Liver (tissue), 8 donors: ENCODE measurements at regions not wholly inside any gene's neighbourhood (a gene's known extent, or its start where the extent isn't known, plus 50 kb on each side); places are given as distances from the start of the nearest gene placed in this dataset.

Experiments used
- DNase-seq: peaks from one replicate; pipeline ENCODE4 v3.0.0-alpha.2; 2017; ENCODE audit warnings: low spot score
- H3K27ac ChIP-seq, 2 donors: one replicate each; pipeline ENCODE4 v1.7.0; 2013; ENCODE audit warnings: inconsistent platforms in 2 of 2, low read length in 2 of 2, control low read depth in 1 of 2, low read depth in 1 of 2, mild to moderate bottlenecking in 1 of 2
- H3K27me3 ChIP-seq, 4 donors: one replicate each; pipeline versions ENCODE4 v1.6.1 to v1.7.0; 2013; ENCODE audit warnings: low read length in 3 of 4, inconsistent platforms in 1 of 4, mild to moderate bottlenecking in 1 of 4, moderate library complexity in 1 of 4; ENCODE audit not compliant: control insufficient read depth in 4 of 4, insufficient read depth in 4 of 4
- H3K36me3 ChIP-seq, 4 donors: one replicate each; pipeline versions ENCODE4 v1.6.1 to v1.7.0; 2013; ENCODE audit warnings: low read length in 3 of 4, mild to moderate bottlenecking in 3 of 4, low read depth in 1 of 4, moderate library complexity in 1 of 4; ENCODE audit not compliant: control insufficient read depth in 4 of 4, insufficient read depth in 3 of 4
- H3K4me1 ChIP-seq, 4 donors: one replicate each; pipeline versions ENCODE4 v1.6.1 to v1.7.0; 2013; ENCODE audit warnings: low read length in 3 of 4, mild to moderate bottlenecking in 3 of 4, moderate library complexity in 1 of 4; ENCODE audit not compliant: control insufficient read depth in 4 of 4, insufficient read depth in 4 of 4
- H3K4me3 ChIP-seq, 3 donors: one replicate each; pipeline versions ENCODE4 v1.6.1 to v1.7.0; 2013; ENCODE audit warnings: low read length in 3 of 3, control low read depth in 1 of 3, low read depth in 1 of 3, mild to moderate bottlenecking in 1 of 3
- H3K9ac ChIP-seq, 2 donors: one replicate each; pipeline ENCODE4 v1.7.0; 2013; ENCODE audit warnings: low read length in 2 of 2, mild to moderate bottlenecking in 2 of 2, moderate library complexity in 2 of 2, control low read depth in 1 of 2, low read depth in 1 of 2
- H3K9me3 ChIP-seq, 4 donors: one replicate each; pipeline versions ENCODE4 v1.6.1 to v1.7.0; 2013; ENCODE audit warnings: low read length in 3 of 4; ENCODE audit not compliant: control insufficient read depth in 4 of 4
- ATF3 ChIP-seq: IDR thresholded peaks from 2 replicates; pipeline ENCODE4 v1.6.1; 2016; ENCODE audit warnings: antibody characterized with exemption
- EGR1 ChIP-seq, 2 donors: IDR thresholded peaks; 2 replicates each; pipeline ENCODE4 v1.6.1; 2016 to 2018; ENCODE audit warnings: antibody characterized with exemption in 2 of 2, low read depth in 2 of 2
- FOXA1 ChIP-seq: IDR thresholded peaks from 2 replicates; pipeline ENCODE4 v1.6.1; 2016; ENCODE audit warnings: antibody characterized with exemption
- FOXA2 ChIP-seq: IDR thresholded peaks from 2 replicates; pipeline ENCODE4 v1.6.1; 2016; ENCODE audit warnings: antibody characterized with exemption
- HNF4A ChIP-seq, 2 donors: conservative IDR thresholded peaks; 2 replicates each; pipeline ENCODE4 v1.6.1; 2016; ENCODE audit warnings: antibody characterized with exemption in 2 of 2, mild to moderate bottlenecking in 2 of 2
- HNF4G ChIP-seq: IDR thresholded peaks from 2 replicates; pipeline ENCODE4 v1.6.1; 2016; ENCODE audit warnings: antibody characterized with exemption
- JUND ChIP-seq, 2 donors: IDR thresholded peaks; 2 replicates each; pipeline ENCODE4 v1.6.1; 2016; ENCODE audit warnings: antibody characterized with exemption in 2 of 2
- NR2F2 ChIP-seq: IDR thresholded peaks from 2 replicates; pipeline ENCODE4 v1.6.1; 2016; ENCODE audit warnings: antibody characterized with exemption
- RAD21 ChIP-seq, 2 donors: IDR thresholded peaks; 2 replicates each; pipeline ENCODE4 v1.6.1; 2016; ENCODE audit warnings: antibody characterized with exemption in 2 of 2, mild to moderate bottlenecking in 2 of 2
- REST ChIP-seq: IDR thresholded peaks from 2 replicates; pipeline ENCODE4 v1.6.1; 2016; ENCODE audit warnings: antibody characterized with exemption, mild to moderate bottlenecking
- RXRA ChIP-seq, 2 donors: IDR thresholded peaks; 2 replicates each; pipeline ENCODE4 v1.6.1; 2017 to 2018; ENCODE audit warnings: antibody characterized with exemption in 2 of 2, mild to moderate bottlenecking in 1 of 2
- SP1 ChIP-seq: IDR thresholded peaks from 2 replicates; pipeline ENCODE4 v1.6.1; 2018; ENCODE audit warnings: antibody characterized with exemption, mild to moderate bottlenecking
- TAF1 ChIP-seq: conservative IDR thresholded peaks from 2 replicates; pipeline ENCODE4 v1.6.1; 2016; ENCODE audit warnings: antibody characterized with exemption, mild to moderate bottlenecking
- YY1 ChIP-seq: IDR thresholded peaks from 2 replicates; pipeline ENCODE4 v1.6.1; 2016; ENCODE audit warnings: antibody characterized with exemption, mild to moderate bottlenecking
- ZBTB33 ChIP-seq: IDR thresholded peaks from 2 replicates; pipeline ENCODE4 v1.6.1; 2016; ENCODE audit warnings: antibody characterized with exemption
- WGBS: extraction: QIAGEN DNeasy Blood & Tissue Kit; methylation state at CpG from one replicate; pipeline ENCODE4 v1.1.7; 2013; 5-methylcytosine and 5-hydroxymethylcytosine counted together
- TF ChIP-seq, protein P1 (sequence below): fragments of 150-350 bp; IDR thresholded peaks from 2 replicates; pipeline ENCODE4 v1.5.1; 2017; ENCODE audit warnings: improper control_type of control experiment, low read depth, low read length; ENCODE audit not compliant: missing input control
- donor health status: healthy.
- donor health status: healthy.
- donor health status: healthy.
- donor health status: healthy.
- donor health status: healthy.

GRCh38 chr10:64011912-64012714, 490.9 kb downstream of the REEP3 start:
- DNase-seq: no peak
- H3K27me3 ChIP-seq: no peaks in the 10 kb centered on the region
- no peak overlapping the region for H3K4me3 ChIP-seq
- H3K9me3 ChIP-seq: peaks cover 0 to 3% (median 0%) of the 10 kb centered on the region in 4 donors
- no peak overlapping the region for H3K9ac ChIP-seq
- no peak overlapping the region for H3K27ac ChIP-seq
- no peaks in the 10 kb centered on the region for H3K36me3 ChIP-seq
- H3K4me1 ChIP-seq: no peaks in the 10 kb centered on the region
- 62% methylated on average over 7 of the region's 7 CpGs for WGBS
- no peak for TF ChIP-seq HNF4A (conservative IDR thresholded peaks at IDR 0.05)
- no peak for TF ChIP-seq RAD21 (IDR thresholded peaks at IDR 0.05)
- no peak for TF ChIP-seq FOXA1
- TF ChIP-seq YY1: no peak
- no peak for TF ChIP-seq FOXA2
- no peak for TF ChIP-seq NR2F2
- no peak for TF ChIP-seq RXRA (IDR thresholded peaks at IDR 0.05)
- TF ChIP-seq, protein P1, sequence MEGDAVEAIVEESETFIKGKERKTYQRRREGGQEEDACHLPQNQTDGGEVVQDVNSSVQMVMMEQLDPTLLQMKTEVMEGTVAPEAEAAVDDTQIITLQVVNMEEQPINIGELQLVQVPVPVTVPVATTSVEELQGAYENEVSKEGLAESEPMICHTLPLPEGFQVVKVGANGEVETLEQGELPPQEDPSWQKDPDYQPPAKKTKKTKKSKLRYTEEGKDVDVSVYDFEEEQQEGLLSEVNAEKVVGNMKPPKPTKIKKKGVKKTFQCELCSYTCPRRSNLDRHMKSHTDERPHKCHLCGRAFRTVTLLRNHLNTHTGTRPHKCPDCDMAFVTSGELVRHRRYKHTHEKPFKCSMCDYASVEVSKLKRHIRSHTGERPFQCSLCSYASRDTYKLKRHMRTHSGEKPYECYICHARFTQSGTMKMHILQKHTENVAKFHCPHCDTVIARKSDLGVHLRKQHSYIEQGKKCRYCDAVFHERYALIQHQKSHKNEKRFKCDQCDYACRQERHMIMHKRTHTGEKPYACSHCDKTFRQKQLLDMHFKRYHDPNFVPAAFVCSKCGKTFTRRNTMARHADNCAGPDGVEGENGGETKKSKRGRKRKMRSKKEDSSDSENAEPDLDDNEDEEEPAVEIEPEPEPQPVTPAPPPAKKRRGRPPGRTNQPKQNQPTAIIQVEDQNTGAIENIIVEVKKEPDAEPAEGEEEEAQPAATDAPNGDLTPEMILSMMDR: no peak

DNA sequence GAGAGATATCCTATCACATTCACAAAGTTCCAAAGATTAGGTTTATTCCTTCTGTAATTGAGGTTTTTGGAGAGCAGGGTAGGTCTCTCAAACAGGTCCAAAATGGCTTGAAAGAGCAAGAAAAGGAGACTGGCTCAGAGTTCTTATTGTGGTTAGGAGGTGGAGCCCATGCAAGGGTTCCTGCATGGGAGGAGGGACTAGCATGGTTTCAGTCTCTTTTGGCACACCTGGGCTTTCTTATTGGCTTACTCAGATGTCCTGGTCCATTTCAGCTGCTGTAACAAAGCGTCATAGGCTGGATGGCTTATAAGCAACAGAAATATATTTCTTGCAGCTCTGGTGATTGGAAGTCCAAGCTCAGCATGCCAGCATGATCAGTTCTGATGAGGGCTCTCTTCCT, 493.1 kb downstream of the REEP3 start:
- 81% methylated on average over 1 of the region's 1 CpG for WGBS
- Histone ChIP-seq H3K27ac (no peak overlapping the region), H3K27me3 (no peaks in the 10 kb centered on the region), H3K9me3 (peaks cover 0 to 3% (median 0%) of the 10 kb centered on the region in 4 donors), H3K36me3 (no peaks in the 10 kb centered on the region), H3K4me1 (no peaks in the 10 kb centered on the region), H3K4me3 (no peak overlapping the region), H3K9ac (no peak overlapping the region)
- no peak for DNase-seq
- no peak for TF ChIP-seq RAD21 (IDR thresholded peaks at IDR 0.05)
- TF ChIP-seq, protein P1: no peak
- TF ChIP-seq FOXA1: no peak
- TF ChIP-seq YY1: no peak
- no peak for TF ChIP-seq HNF4G
- no peak for TF ChIP-seq SP1
- no peak for TF ChIP-seq NR2F2
- TF ChIP-seq ZBTB33: no peak
- no peak for TF ChIP-seq RXRA (IDR thresholded peaks at IDR 0.05)
- no peak for TF ChIP-seq REST
- no peak for TF ChIP-seq TAF1
- no peak for TF ChIP-seq ATF3
- no peak for TF ChIP-seq JUND (IDR thresholded peaks at IDR 0.05)
- TF ChIP-seq EGR1 (IDR thresholded peaks at IDR 0.05; ENCODE audit: low read depth in 2 of 2): no peak
